Mammary epithelial cell (primary cell): ENCODE measurements at regions not wholly inside any gene's neighbourhood (a gene's known extent, or its start where the extent isn't known, plus 50 kb on each side); places are given as distances from the start of the nearest gene placed in this dataset.

Experiments
- CTCF ChIP-seq, 2 donors: IDR thresholded peaks in 1 of 2; conservative IDR thresholded peaks in 1 of 2; 2 replicates each; pipeline ENCODE4 v1.5.1; 2011 to 2012; ENCODE audit warnings: inconsistent platforms in 2 of 2, low read length in 2 of 2, mild to moderate bottlenecking in 2 of 2, control low read depth in 1 of 2, low read depth in 1 of 2; ENCODE audit not compliant: insufficient read depth in 1 of 2; ENCODE audit errors: extremely low read depth in 1 of 2
- EZH2 ChIP-seq: IDR thresholded peaks from 2 replicates; pipeline ENCODE4 v1.6.1; 2012; ENCODE audit warnings: low read length, inconsistent platforms, borderline replicate concordance

GRCh38 chr12:34526946-34527345 is 504.6 kb downstream of the ALG10 start:
- no peak for TF ChIP-seq EZH2
- no peak for TF ChIP-seq CTCF (conservative IDR thresholded peaks at IDR 0.05 in 1 of 2, IDR thresholded peaks at IDR 0.05 in 1 of 2; ENCODE audit: extremely low read depth in 1 of 2, insufficient read depth in 1 of 2, low read depth in 1 of 2, low read length in 2 of 2)
